Osteocyte (in vitro differentiated cells): ENCODE measurements at regions not wholly inside any gene's neighbourhood (a gene's known extent, or its start where the extent isn't known, plus 50 kb on each side); places are given as distances from the start of the nearest gene placed in this dataset.
A peak's percentile ranks its signal among the peaks of the same experiment; 100 is the strongest.

Experiments
- DNase-seq: peaks from one replicate; pipeline ENCODE4 v3.0.0; 2021; ENCODE audit warnings: mixed read lengths; ENCODE audit not compliant: unreplicated experiment; ENCODE audit errors: extremely low spot score
- H3K27ac Mint-ChIP-seq: one replicate; pipeline ENCODE4 v1.8.0; 2021; ENCODE audit warnings: mild to moderate bottlenecking, mixed read lengths; ENCODE audit not compliant: unreplicated experiment
- H3K27me3 Mint-ChIP-seq: one replicate; pipeline ENCODE4 v1.8.0; 2021; ENCODE audit warnings: mixed read lengths; ENCODE audit not compliant: unreplicated experiment
- H3K36me3 Mint-ChIP-seq: one replicate; pipeline ENCODE4 v1.8.0; 2021; ENCODE audit warnings: mixed read lengths; ENCODE audit not compliant: unreplicated experiment
- H3K4me1 Mint-ChIP-seq: one replicate; pipeline ENCODE4 v1.8.0; 2021; ENCODE audit warnings: mixed read lengths; ENCODE audit not compliant: unreplicated experiment
- H3K4me3 Mint-ChIP-seq: one replicate; pipeline ENCODE4 v1.8.0; 2021; ENCODE audit warnings: mild to moderate bottlenecking, moderate library complexity, mixed read lengths; ENCODE audit not compliant: unreplicated experiment
- H3K9me3 Mint-ChIP-seq: one replicate; pipeline ENCODE4 v1.8.0; 2021; ENCODE audit warnings: mixed read lengths; ENCODE audit not compliant: unreplicated experiment
- TF ChIP-seq, protein P1 (sequence below): fragments of 200-600 bp; sonication (generic); IDR thresholded peaks from 2 replicates; pipeline ENCODE4 v1.5.0; 2021; ENCODE audit warnings: antibody characterized with exemption, mild to moderate bottlenecking, moderate library complexity

DNA sequence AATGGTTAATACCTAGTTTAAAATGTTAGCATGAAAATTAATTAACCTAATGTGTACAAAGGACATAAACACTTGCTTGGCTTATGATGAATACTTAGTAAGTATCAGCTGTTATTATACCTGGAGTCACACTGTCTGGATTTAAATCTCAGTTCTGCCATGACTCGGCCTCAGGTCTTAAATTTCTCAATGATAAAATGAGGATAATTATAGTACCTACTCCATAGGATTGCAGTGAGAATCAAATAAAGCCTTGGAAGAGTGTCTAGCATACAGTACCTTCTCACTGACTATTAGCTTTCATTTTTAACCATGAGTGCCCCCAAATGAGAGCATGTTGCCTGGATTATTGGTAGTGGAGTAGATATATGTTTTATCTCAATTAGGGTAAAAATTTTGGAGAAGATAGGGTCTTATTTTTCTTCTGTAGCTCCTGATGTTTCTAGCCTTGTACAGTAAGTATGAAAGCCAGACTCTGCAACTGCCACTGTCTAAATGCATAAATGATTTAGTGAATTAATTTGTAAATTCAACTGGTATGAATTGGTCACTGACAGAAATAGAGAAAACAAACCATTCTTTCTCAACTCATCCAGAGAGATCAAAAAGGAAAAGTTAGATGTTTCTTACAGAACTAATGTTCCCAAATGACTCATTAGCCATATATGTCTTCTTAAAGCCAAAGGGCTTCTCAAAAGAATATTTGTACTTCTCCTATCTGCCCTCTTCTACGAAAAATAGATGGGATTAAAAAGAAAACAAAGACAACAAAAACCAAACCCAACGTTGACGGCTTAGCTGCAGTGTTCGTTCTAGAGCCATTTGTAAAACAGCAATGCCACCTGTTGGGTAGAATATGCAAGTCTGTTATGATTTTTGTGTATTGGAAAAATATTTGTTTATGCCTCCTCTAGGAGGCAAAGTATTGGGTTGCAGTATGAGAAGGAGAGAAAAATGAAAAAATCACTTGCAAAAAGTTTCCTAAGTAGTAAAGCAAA lies 53.8 kb upstream of the MROH9 start:
- Mint-ChIP-seq H3K9me3 (peaks cover 4% of the 10 kb centered on the region), H3K27ac (peak overlapping the region; percentile 56), H3K4me3 (peak overlapping the region; percentile 62), H3K27me3 (no peaks in the 10 kb centered on the region), H3K36me3 (peaks cover 3% of the 10 kb centered on the region), H3K4me1 (peaks cover 13% of the 10 kb centered on the region)
- TF ChIP-seq, protein P1, sequence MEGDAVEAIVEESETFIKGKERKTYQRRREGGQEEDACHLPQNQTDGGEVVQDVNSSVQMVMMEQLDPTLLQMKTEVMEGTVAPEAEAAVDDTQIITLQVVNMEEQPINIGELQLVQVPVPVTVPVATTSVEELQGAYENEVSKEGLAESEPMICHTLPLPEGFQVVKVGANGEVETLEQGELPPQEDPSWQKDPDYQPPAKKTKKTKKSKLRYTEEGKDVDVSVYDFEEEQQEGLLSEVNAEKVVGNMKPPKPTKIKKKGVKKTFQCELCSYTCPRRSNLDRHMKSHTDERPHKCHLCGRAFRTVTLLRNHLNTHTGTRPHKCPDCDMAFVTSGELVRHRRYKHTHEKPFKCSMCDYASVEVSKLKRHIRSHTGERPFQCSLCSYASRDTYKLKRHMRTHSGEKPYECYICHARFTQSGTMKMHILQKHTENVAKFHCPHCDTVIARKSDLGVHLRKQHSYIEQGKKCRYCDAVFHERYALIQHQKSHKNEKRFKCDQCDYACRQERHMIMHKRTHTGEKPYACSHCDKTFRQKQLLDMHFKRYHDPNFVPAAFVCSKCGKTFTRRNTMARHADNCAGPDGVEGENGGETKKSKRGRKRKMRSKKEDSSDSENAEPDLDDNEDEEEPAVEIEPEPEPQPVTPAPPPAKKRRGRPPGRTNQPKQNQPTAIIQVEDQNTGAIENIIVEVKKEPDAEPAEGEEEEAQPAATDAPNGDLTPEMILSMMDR: peak; percentile 78
- no peak for DNase-seq
